ENCODE measurements at regions not wholly inside any gene's neighbourhood (a gene's known extent, or its start where the extent isn't known, plus 50 kb on each side); places are given as distances from the start of the nearest gene placed in this dataset.

- no peak overlapping the region for H3K27ac ChIP-seq
- ATAC-seq, result no peak
- no peaks in the 10 kb centered on the region for H3K27me3 ChIP-seq
- TF ChIP-seq POLR2AphosphoS5 (IDR thresholded peaks at IDR 0.05) (no peak), CTCF (IDR thresholded peaks at IDR 0.05) (no peak), POLR2A (IDR thresholded peaks at IDR 0.05) (no peak), EP300 (IDR thresholded peaks at IDR 0.05) (no peak)
- H3K36me3 ChIP-seq, result no peaks in the 10 kb centered on the region
- 86 to 89% methylated on average over 2 of the region's 2 CpGs for WGBS, 2 donors (ENCODE audit: low coverage in 1 of 2)
- H3K9me3 ChIP-seq, result no peaks in the 10 kb centered on the region
- H3K4me3 ChIP-seq, result no peak overlapping the region
- H3K4me1 ChIP-seq, result no peaks in the 10 kb centered on the region
Measured at GRCh38 chr21:18630446-18630845, 226.9 kb upstream of the TMPRSS15 start.

GRCh38 chr21:18636897-18637296, 233.3 kb upstream of the TMPRSS15 start:
- H3K36me3 ChIP-seq, result no peaks in the 10 kb centered on the region
- H3K27me3 ChIP-seq, result no peaks in the 10 kb centered on the region
- no peaks in the 10 kb centered on the region for H3K4me1 ChIP-seq
- no peak for TF ChIP-seq POLR2A (IDR thresholded peaks at IDR 0.05)
- TF ChIP-seq EP300 (IDR thresholded peaks at IDR 0.05), result no peak
- no peak for TF ChIP-seq POLR2AphosphoS5 (IDR thresholded peaks at IDR 0.05)
- 93 to 100% methylated on average over 2 of the region's 2 CpGs for WGBS, 2 donors (ENCODE audit: low coverage in 1 of 2)
- no peaks in the 10 kb centered on the region for H3K9me3 ChIP-seq
- H3K4me3 ChIP-seq, result no peak overlapping the region
- ATAC-seq, result no peak
- no peak overlapping the region for H3K27ac ChIP-seq

- TF ChIP-seq POLR2A (IDR thresholded peaks at IDR 0.05), result no peak
- no peak for TF ChIP-seq POLR2AphosphoS5 (IDR thresholded peaks at IDR 0.05)
- TF ChIP-seq EP300 (IDR thresholded peaks at IDR 0.05), result no peak
- TF ChIP-seq CTCF (IDR thresholded peaks at IDR 0.05), result no peak
- no peak for ATAC-seq
Measured at GRCh38 chr21:18646116-18646515, 242.5 kb upstream of the TMPRSS15 start.

GRCh38 chr21:18655931-18656330, 252.3 kb upstream of the TMPRSS15 start:
- Histone ChIP-seq H3K4me1 (no peaks in the 10 kb centered on the region), H3K4me3 (no peak overlapping the region), H3K36me3 (no peaks in the 10 kb centered on the region), H3K9me3 (no peaks in the 10 kb centered on the region), H3K27me3 (no peaks in the 10 kb centered on the region), H3K27ac (no peak overlapping the region)
- WGBS, 2 donors (ENCODE audit: low coverage in 1 of 2), result 45 to 55% methylated on average over 3 of the region's 3 CpGs
- no peak for TF ChIP-seq POLR2A (IDR thresholded peaks at IDR 0.05)
- no peak for TF ChIP-seq CTCF (IDR thresholded peaks at IDR 0.05)
- TF ChIP-seq POLR2AphosphoS5 (IDR thresholded peaks at IDR 0.05), result no peak
- no peak for TF ChIP-seq EP300 (IDR thresholded peaks at IDR 0.05)
- ATAC-seq, result no peak

More at GRCh38 chr21:18646116-18646515, 242.5 kb upstream of the TMPRSS15 start:
- WGBS, 2 donors (ENCODE audit: low coverage in 1 of 2), result 53% methylated on average over 1 of the region's 1 CpG; no CpG with 5 or more reads in 1 of the 2 donors
- Histone ChIP-seq H3K36me3 (no peaks in the 10 kb centered on the region), H3K27me3 (no peaks in the 10 kb centered on the region), H3K4me3 (no peak overlapping the region), H3K4me1 (no peaks in the 10 kb centered on the region), H3K27ac (no peak overlapping the region), H3K9me3 (no peaks in the 10 kb centered on the region)

- no peaks in the 10 kb centered on the region for H3K36me3 ChIP-seq
- no peaks in the 10 kb centered on the region for H3K4me1 ChIP-seq
- WGBS, 2 donors (ENCODE audit: low coverage in 1 of 2), result 95% methylated on average over 3 of the region's 3 CpGs; no CpG with 5 or more reads in 1 of the 2 donors
- no peaks in the 10 kb centered on the region for H3K9me3 ChIP-seq
- no peaks in the 10 kb centered on the region for H3K27me3 ChIP-seq
- no peak overlapping the region for H3K4me3 ChIP-seq
- TF ChIP-seq CTCF (IDR thresholded peaks at IDR 0.05), result no peak
- TF ChIP-seq POLR2A (IDR thresholded peaks at IDR 0.05), result no peak
- no peak for TF ChIP-seq POLR2AphosphoS5 (IDR thresholded peaks at IDR 0.05)
- no peak for TF ChIP-seq EP300 (IDR thresholded peaks at IDR 0.05)
- no peak overlapping the region for H3K27ac ChIP-seq
- no peak for ATAC-seq
Measured at GRCh38 chr21:18661842-18662241, 258.3 kb upstream of the TMPRSS15 start.

Data from gastroesophageal sphincter (tissue), 4 donors.